HL-60 (cell line): ENCODE measurements at regions not wholly inside any gene's neighbourhood (a gene's known extent, or its start where the extent isn't known, plus 50 kb on each side); places are given as distances from the start of the nearest gene placed in this dataset.

Experiments used
- DNase-seq, 2 experiments: peaks; one replicate each; pipeline ENCODE4 v3.0.0-alpha.2; 2010 to 2020; ENCODE audit warnings: low read depth in 1 of 2, low spot score in 1 of 2
- H3K27ac ChIP-seq: fragments of 250-450 bp; sonication (Bioruptor Pico); replicated peaks from 2 replicates; pipeline ENCODE4 v1.5.1; 2020; ENCODE audit warnings: mild to moderate bottlenecking, moderate library complexity
- H3K27me3 ChIP-seq: fragments of 250-450 bp; sonication (Bioruptor Pico); 2 replicates; pipeline ENCODE4 v1.5.1; 2021; ENCODE audit warnings: mild to moderate bottlenecking, moderate library complexity; ENCODE audit not compliant: insufficient read depth, poor library complexity, severe bottlenecking
- H3K4me3 ChIP-seq: replicated peaks from 2 replicates; pipeline ENCODE4 v1.5.1; 2011; ENCODE audit warnings: mild to moderate bottlenecking, control low read depth, low read length; ENCODE audit not compliant: insufficient read depth
- GABPA ChIP-seq: IDR thresholded peaks from 2 replicates; pipeline ENCODE4 v1.6.1; 2012; ENCODE audit warnings: low read depth
- POLR2AphosphoS5 ChIP-seq: IDR thresholded peaks from 2 replicates; pipeline ENCODE4 v1.6.1; 2012; ENCODE audit warnings: low read depth
- REST ChIP-seq: IDR thresholded peaks from 2 replicates; pipeline ENCODE4 v1.6.1; 2012; ENCODE audit warnings: low read depth; ENCODE audit not compliant: insufficient replicate concordance
- SPI1 ChIP-seq: IDR thresholded peaks from 2 replicates; pipeline ENCODE4 v1.6.1; 2012; ENCODE audit warnings: low read depth, mild to moderate bottlenecking, borderline replicate concordance
- TF ChIP-seq, protein P1 (sequence below): IDR thresholded peaks from one replicate; pipeline ENCODE4 v1.5.1; 2011; ENCODE audit warnings: low read length, control low read depth, inconsistent platforms; ENCODE audit not compliant: insufficient read depth

- no peak for DNase-seq
- H3K27ac ChIP-seq = no peak overlapping the region
- H3K4me3 ChIP-seq = no peak overlapping the region
- TF ChIP-seq POLR2AphosphoS5 (no peak), GABPA (no peak), REST (no peak), SPI1 (no peak)
- TF ChIP-seq, protein P1, sequence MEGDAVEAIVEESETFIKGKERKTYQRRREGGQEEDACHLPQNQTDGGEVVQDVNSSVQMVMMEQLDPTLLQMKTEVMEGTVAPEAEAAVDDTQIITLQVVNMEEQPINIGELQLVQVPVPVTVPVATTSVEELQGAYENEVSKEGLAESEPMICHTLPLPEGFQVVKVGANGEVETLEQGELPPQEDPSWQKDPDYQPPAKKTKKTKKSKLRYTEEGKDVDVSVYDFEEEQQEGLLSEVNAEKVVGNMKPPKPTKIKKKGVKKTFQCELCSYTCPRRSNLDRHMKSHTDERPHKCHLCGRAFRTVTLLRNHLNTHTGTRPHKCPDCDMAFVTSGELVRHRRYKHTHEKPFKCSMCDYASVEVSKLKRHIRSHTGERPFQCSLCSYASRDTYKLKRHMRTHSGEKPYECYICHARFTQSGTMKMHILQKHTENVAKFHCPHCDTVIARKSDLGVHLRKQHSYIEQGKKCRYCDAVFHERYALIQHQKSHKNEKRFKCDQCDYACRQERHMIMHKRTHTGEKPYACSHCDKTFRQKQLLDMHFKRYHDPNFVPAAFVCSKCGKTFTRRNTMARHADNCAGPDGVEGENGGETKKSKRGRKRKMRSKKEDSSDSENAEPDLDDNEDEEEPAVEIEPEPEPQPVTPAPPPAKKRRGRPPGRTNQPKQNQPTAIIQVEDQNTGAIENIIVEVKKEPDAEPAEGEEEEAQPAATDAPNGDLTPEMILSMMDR = no peak
- H3K27me3 ChIP-seq = no peaks in the 10 kb centered on the region
Measured at GRCh38 chr4:14810568-14810967, 191.7 kb upstream of the CPEB2 start.

DNA sequence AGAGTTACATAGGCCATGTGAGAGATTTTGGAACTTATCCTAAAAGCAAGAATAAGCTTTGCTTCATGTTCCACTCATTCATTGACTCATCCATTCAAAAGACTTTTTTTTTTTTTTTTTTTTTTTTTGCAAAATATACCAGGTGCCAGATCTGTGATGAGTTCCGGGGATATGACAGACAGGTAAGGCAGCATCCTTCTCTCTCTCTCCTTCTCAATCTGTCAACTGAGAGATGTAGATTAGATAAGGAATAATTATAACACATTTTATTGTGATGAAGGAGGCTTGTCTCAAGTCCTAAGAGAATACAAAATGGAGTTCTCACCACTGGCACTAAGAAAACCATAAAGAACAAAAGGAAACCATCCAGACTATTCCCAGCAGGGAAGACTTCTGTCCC, 190.2 kb upstream of the CPEB2 start:
- H3K27ac ChIP-seq = no peak overlapping the region
- no peak for DNase-seq
- H3K27me3 ChIP-seq = no peaks in the 10 kb centered on the region
- H3K4me3 ChIP-seq = no peak overlapping the region
- TF ChIP-seq POLR2AphosphoS5 = no peak
- no peak for TF ChIP-seq SPI1
- no peak for TF ChIP-seq REST
- no peak for TF ChIP-seq GABPA
- TF ChIP-seq, protein P1 = no peak

DNA sequence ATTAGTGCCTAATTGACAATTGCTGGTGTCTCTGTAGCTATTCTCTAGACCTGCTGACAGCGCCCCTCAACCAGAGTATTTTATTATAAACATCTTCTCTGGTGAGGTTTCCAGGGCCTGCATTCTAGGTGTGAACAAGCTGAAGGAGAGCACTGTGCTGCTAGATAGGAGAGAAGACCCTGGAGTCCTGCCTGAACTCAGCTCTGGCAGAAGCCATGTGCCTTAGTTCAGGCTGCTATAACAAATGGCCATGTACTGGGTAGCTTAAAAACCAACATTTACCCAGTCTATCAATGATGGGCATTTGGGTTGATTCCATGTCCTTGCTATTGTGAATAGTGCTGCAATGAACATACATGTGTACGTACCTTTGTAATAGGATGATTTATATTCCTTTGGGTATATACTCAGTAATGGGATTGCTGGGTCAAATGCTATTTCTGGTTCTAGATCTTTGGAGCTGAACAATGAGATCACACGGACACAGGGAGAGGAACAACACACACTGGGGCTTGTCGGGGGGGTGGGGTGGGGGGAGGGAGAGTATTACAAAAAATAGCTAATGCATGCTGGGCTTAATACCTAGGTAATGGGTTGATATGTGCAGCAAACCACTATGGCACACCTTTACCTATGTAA, 185.5 kb upstream of the CPEB2 start:
- DNase-seq = no peak
- H3K4me3 ChIP-seq = no peak overlapping the region
- no peak overlapping the region for H3K27ac ChIP-seq
- TF ChIP-seq GABPA = no peak
- no peak for TF ChIP-seq SPI1
- TF ChIP-seq POLR2AphosphoS5 = no peak
- TF ChIP-seq, protein P1 = no peak
- no peak for TF ChIP-seq REST
- H3K27me3 ChIP-seq = no peaks in the 10 kb centered on the region
